ENCODE measurements at regions not wholly inside any gene's neighbourhood (a gene's known extent, or its start where the extent isn't known, plus 50 kb on each side); places are given as distances from the start of the nearest gene placed in this dataset.
A peak's percentile ranks its signal among the peaks of the same experiment; 100 is the strongest.

DNA sequence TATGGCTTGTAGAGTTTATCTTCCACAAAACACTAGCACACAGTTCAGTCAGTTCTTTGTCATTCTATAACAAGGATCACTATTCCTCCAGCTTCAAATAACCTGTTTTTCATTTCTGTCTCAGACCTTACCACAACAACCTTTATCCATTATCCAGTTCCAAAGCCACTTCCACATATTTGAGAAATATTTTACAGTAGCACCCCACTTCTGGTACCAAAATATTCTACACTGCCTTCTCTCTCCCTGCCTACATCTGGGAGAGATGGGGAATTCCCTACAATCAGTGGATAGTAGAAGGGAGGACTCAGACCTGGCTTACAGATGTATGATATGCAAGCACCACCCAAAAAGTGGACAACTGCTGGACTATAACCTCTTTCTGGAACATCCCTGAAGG, 651.4 kb downstream of the ADGRL2 start:
- TF ChIP-seq CTCF (IDR thresholded peaks at IDR 0.05; ENCODE audit: low read depth, low read length): no peak
- no peak for DNase-seq (ENCODE audit: low read depth, low spot score)
- H3K4me3 ChIP-seq (ENCODE audit: low read depth, low read length): no peak overlapping the region
- in situ Hi-C loops (cut with HindIII; ENCODE audit: low sequenced_read_pairs): no loop called here

DNA sequence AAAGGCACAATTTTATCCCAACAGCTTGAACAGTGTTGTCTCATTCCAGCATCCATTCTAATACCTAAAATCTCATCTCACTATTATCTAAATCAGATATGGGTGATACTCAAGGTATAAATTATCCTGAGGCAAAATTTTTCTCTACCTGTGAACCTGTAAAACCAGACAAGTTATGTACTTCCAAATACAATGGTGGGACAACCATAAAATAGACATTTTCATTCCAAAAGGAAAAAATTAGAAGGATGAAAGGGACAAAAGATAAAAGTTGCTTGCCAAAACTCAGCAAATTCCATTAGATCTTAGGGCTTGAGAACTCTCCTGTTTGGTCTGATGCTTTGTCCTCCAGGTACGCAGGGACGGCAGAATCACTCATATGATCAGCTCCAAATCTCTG, 650.5 kb downstream of the ADGRL2 start:
- DNase-seq (ENCODE audit: low read depth, low spot score): no peak
- H3K4me3 ChIP-seq (ENCODE audit: low read depth, low read length): no peak overlapping the region
- TF ChIP-seq CTCF (IDR thresholded peaks at IDR 0.05; ENCODE audit: low read depth, low read length): no peak
- in situ Hi-C loops (cut with HindIII; ENCODE audit: low sequenced_read_pairs): no loop called here

DNA sequence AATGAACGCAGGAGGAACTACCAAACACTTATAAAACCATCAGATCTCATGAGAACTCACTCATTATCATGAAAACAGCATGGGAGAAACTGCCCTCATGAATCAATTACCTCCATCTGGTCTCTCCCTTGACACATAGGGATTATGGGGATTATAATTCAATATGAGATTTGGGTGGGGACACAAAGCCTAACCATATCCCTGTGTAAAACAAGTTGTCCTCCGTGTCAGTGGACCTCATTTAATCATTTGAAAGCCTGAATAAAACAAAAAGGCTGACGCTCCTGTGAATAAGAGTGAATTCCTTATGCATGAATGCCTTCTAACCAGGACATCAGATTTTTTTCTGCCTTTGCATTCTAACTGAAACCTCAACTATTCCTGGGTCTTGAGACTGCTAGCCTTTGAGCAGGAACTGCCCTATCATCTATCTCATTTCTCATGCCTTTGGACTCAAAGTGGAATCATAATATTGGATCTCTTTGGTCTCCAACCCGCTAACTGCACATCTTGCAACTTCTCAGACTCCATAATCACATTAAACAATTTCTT, 648.8 kb downstream of the ADGRL2 start:
- no peak for TF ChIP-seq CTCF (IDR thresholded peaks at IDR 0.05; ENCODE audit: low read depth, low read length)
- in situ Hi-C loops (cut with HindIII; ENCODE audit: low sequenced_read_pairs): no loop called here
- no peak overlapping the region for H3K4me3 ChIP-seq (ENCODE audit: low read depth, low read length)
- peak; percentile 54 for DNase-seq (ENCODE audit: low read depth, low spot score)

DNA sequence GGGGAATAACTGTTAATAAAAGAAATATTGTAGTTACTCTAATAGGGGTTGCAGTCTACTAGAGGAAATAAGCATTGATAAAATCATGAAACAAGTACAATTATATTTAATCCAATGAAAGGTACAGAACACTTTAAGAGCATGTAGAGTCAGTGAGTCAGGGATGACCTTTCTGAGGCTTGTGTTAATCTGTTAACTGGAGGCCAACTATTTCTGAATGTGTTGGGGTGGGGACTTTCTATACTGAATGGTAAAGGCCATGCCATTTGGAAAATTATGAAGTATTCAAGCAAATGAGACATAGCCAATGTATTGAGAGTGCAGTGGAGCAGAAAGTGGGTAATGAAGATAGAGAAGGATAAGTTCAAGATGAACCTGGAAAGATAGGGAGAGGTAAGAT, 646.2 kb downstream of the ADGRL2 start:
- no peak overlapping the region for H3K4me3 ChIP-seq (ENCODE audit: low read depth, low read length)
- in situ Hi-C loops (cut with HindIII; ENCODE audit: low sequenced_read_pairs): no loop called here
- TF ChIP-seq CTCF (IDR thresholded peaks at IDR 0.05; ENCODE audit: low read depth, low read length): no peak
- no peak for DNase-seq (ENCODE audit: low read depth, low spot score)

DNA sequence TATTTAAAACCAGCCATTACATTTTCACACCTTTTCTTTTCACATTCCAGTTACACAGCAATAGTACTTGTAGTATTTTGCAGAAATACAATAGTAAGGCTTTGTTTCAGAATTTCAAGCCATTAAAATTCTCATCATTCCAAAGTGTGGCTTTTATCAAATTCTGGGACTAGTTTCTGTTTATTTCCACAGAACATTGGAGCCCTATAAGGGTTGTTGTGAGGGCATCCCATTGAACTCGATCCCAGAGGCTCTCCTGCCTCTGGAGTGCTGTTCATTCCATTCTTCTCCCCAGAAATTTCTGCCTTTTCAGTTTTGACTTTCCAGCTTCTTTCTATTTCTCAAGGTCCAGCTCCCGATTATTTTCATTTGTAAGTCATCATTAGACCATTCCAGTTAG, 645.5 kb downstream of the ADGRL2 start:
- no peak overlapping the region for H3K4me3 ChIP-seq (ENCODE audit: low read depth, low read length)
- TF ChIP-seq CTCF (IDR thresholded peaks at IDR 0.05; ENCODE audit: low read depth, low read length): no peak
- in situ Hi-C loops (cut with HindIII; ENCODE audit: low sequenced_read_pairs): no loop called here
- DNase-seq (ENCODE audit: low read depth, low spot score): no peak

GRCh38 chr1:82445827-82446226, 645.1 kb downstream of the ADGRL2 start:
- DNase-seq (ENCODE audit: low read depth, low spot score): no peak
- H3K4me3 ChIP-seq (ENCODE audit: low read depth, low read length): no peak overlapping the region
- in situ Hi-C loops (cut with HindIII; ENCODE audit: low sequenced_read_pairs): no loop called here
- TF ChIP-seq CTCF (IDR thresholded peaks at IDR 0.05; ENCODE audit: low read depth, low read length): no peak

DNA sequence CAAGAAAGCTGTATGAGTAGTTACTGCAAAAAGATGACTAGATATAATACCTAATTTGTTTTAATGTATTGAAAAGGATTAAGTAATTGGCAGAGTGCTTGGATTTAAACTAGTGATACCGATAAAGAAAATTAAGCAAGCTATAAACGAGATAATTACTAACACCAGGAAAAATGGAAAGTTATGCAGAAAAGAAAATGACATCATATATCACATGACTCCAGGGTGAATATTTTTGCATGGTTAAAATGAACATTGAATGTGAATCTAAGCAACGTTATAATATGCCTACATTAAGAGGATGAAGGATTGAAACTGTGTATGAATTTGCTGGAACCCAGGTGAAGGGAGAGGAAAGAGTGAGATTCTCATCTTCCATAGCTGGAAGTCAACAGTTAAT, 644.4 kb downstream of the ADGRL2 start:
- H3K4me3 ChIP-seq (ENCODE audit: low read depth, low read length): no peak overlapping the region
- in situ Hi-C loops (cut with HindIII; ENCODE audit: low sequenced_read_pairs): no loop called here
- TF ChIP-seq CTCF (IDR thresholded peaks at IDR 0.05; ENCODE audit: low read depth, low read length): no peak
- DNase-seq (ENCODE audit: low read depth, low spot score): no peak

Measured in astrocyte of the spinal cord (primary cell).